GM12892 (cell line): ENCODE measurements at regions not wholly inside any gene's neighbourhood (a gene's known extent, or its start where the extent isn't known, plus 50 kb on each side); places are given as distances from the start of the nearest gene placed in this dataset.

ENCODE experiments used
- POLR2A ChIP-seq: IDR thresholded peaks from 2 replicates; pipeline ENCODE4 v1.6.1; 2011; ENCODE audit warnings: low read depth, low read length, control low read depth
- POLR2AphosphoS5 ChIP-seq: IDR thresholded peaks from 2 replicates; pipeline ENCODE4 v1.6.1; 2011; ENCODE audit warnings: low read depth, low read length, control low read depth

DNA sequence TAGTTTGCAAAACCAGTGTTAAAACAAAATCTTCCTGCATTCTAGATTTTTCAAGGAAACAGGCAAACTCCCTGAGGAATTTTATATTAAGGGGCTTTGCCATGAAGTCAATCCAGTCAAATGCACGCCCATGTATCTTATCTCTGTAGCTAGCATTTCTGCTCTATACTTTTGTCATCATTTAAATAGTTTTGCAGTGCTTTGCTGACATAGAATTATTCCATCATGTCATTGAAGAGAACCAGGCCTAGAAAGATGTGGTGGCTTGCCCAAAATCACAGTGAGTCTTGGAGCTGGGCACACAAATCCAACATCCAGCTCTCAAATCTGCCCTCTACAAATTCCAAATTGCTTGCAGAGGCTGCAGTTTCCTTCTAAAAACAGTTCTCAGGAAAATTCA lies 66.7 kb upstream of the LNX1 start:
- TF ChIP-seq POLR2AphosphoS5 (no peak), POLR2A (no peak)
